GM13976 (cell line): ENCODE measurements at regions not wholly inside any gene's neighbourhood (a gene's known extent, or its start where the extent isn't known, plus 50 kb on each side); places are given as distances from the start of the nearest gene placed in this dataset.

Source experiments
- DNase-seq: peaks from one replicate; pipeline ENCODE4 v3.0.0; 2012; ENCODE audit warnings: low spot score
- in situ Hi-C: fragments of 300-500 bp; cut with MboI; formaldehyde crosslinking; loops from one replicate; pipeline ENCODE4 v1.12.0; 2022; ENCODE audit warnings: low sequenced_read_pairs, mixed read lengths, inconsistent platforms; ENCODE audit not compliant: unreplicated experiment
- TF ChIP-seq, protein P1 (sequence below): IDR thresholded peaks from 2 replicates; pipeline ENCODE4 v1.5.1; 2012; ENCODE audit warnings: borderline replicate concordance, mild to moderate bottlenecking; ENCODE audit not compliant: insufficient read depth; ENCODE audit errors: extremely low read depth, missing control alignments, control extremely low read depth

- DNase-seq, result no peak
- TF ChIP-seq, protein P1, sequence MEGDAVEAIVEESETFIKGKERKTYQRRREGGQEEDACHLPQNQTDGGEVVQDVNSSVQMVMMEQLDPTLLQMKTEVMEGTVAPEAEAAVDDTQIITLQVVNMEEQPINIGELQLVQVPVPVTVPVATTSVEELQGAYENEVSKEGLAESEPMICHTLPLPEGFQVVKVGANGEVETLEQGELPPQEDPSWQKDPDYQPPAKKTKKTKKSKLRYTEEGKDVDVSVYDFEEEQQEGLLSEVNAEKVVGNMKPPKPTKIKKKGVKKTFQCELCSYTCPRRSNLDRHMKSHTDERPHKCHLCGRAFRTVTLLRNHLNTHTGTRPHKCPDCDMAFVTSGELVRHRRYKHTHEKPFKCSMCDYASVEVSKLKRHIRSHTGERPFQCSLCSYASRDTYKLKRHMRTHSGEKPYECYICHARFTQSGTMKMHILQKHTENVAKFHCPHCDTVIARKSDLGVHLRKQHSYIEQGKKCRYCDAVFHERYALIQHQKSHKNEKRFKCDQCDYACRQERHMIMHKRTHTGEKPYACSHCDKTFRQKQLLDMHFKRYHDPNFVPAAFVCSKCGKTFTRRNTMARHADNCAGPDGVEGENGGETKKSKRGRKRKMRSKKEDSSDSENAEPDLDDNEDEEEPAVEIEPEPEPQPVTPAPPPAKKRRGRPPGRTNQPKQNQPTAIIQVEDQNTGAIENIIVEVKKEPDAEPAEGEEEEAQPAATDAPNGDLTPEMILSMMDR, result no peak
- in situ Hi-C loops, result no loop called here
Measured at GRCh38 chr2:220041447-220041846, 414.0 kb downstream of the SLC4A3 start.

DNA sequence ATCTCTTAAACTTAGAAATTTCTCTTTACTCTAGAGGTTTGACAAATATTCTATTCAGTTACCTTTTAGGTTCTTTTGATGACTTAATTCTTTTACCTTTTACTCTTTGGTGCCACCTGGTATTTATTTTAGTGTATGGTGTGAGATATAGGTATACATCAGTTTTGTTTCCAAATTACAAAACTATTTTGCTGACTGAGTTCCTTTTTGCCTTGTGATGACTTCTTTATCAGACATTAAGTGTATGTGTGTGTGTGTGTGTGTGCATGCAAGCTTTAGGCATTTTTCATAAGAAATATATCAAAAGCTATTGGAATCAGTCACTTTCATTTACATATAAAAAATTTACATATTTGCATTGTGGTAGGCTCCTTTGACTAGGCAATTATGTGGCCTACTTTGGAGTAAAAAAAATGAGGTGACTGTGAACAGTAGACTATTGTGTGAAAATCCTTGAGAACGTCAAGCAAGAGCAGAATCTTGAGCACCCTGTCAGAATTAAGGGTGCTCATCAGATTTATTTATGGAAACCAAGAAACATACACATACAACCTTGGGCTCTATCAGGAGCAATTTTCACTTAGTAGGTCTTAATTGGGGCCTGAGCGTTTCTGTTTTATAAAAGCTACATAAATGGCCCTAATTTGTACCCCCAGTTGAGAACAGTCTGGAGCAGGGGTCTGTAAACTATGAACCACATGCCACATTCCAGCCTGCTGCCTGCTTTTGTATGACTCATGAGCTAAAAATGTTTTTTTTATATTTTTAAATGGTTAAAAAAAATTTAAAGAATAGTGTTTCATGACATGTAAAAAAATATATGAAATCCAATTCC, 415.9 kb downstream of the SLC4A3 start:
- no peak for DNase-seq
- TF ChIP-seq, protein P1, result no peak
- in situ Hi-C loops, result no loop called here

DNA sequence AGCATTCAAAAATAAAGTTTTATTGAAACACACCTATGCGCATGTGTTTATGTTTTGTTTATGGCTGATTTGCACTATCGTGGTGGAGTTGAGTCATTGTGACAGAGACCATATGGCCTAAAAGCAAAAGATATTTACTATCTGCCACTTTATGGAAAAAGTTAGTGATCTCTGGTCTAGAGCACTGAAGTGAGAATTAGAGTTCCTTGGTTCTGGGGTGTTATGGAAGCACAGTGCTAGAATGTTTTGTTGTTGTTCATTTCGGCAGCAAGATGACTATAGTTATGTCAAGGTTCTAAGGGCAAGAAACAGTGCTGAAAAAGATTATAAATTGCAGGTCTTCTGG, 416.5 kb downstream of the SLC4A3 start:
- no peak for DNase-seq
- TF ChIP-seq, protein P1, result no peak
- in situ Hi-C loops, result no loop called here

DNA sequence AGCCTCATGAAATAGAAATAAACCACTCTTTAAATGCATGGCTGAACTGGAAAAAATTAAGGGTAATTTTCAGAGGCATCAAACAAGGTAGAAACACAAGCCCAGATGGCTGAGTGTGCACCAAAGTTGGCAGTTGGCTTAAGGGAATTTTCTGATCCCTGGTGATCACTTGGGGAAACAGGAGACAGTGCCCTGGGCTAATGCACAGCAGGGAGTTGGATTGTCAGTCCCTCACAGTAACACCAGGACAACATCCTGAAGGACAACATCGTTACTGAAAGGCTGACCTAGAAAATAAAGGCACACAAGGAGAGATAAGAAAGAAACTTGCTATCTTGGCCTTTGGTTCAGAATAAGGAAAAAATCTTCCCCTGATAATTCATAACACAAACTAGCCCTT, 417.0 kb downstream of the SLC4A3 start:
- TF ChIP-seq, protein P1, result no peak
- no peak for DNase-seq
- in situ Hi-C loops, result no loop called here

DNA sequence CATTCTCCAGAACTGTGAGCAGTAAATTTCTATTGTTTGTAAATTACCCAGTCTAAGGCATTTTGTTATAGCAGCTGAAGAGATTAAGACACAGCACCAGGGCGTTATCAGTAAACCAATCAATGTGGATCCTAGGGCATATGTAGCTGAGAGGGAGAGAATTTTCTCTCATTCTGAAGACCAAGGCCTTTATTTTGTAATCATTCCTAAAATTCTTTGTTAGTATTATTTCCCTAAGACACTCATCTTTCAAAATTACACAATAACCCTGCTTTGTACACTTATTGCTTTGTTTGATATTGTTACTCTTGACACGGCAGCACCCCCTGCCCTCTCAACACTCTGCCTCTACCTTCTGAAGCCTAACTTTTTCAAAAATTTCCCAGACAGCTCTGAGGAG, 419.1 kb downstream of the SLC4A3 start:
- in situ Hi-C loops, result no loop called here

GRCh38 chr2:220051716-220052115, 424.3 kb downstream of the SLC4A3 start:
- in situ Hi-C loops, result no loop called here
- no peak for DNase-seq
- TF ChIP-seq, protein P1, result no peak

More for the DNA sequence above, 419.1 kb downstream of the SLC4A3 start:
- TF ChIP-seq, protein P1, result no peak
- DNase-seq, result no peak
